Testis (tissue), 2 donors: ENCODE measurements at regions not wholly inside any gene's neighbourhood (a gene's known extent, or its start where the extent isn't known, plus 50 kb on each side); places are given as distances from the start of the nearest gene placed in this dataset.

Experiments
- POLR2A ChIP-seq: fragments of 450-650 bp; IDR thresholded peaks from one replicate; pipeline ENCODE4 v1.6.1; 2017; ENCODE audit warnings: antibody characterized with exemption, mild to moderate bottlenecking, moderate library complexity
- TF ChIP-seq, protein P1 (sequence below), 3 experiments: fragments of 450-650 bp in 2 of 3; fragments of 200-600 bp in 1 of 3; sonication (generic) in 1 of 3; IDR thresholded peaks; one replicate each; pipeline ENCODE4 v1.5.1; 2016 to 2019; ENCODE audit warnings: antibody characterized with exemption in 3 of 3, mild to moderate bottlenecking in 2 of 3, moderate library complexity in 1 of 3

DNA sequence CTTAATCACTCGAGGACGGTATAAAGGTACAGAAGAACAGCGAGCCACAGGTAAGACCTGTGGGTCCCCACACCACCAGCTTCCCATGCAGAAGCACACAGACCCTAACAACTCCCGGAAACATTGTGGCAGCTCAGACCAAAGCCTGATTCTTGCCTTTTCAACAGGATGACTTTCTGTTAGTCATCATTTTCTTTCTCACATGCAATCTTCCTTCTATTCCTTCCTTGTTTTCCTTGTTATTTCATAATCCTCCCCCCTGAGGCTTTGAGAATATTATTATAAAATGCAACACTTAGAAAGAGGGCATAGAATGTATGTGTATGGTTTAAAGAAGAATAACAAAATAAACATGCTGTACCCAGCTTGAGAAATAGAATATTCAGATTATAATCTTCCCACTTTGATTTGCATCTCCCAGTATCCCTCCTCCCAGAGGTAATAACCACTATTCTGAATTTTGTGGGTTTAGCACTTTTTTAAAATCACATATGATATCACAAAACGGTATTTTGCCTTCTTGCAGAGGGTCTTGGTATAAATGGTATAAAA, 100.9 kb downstream of the FHDC1 start:
- TF ChIP-seq, protein P1, sequence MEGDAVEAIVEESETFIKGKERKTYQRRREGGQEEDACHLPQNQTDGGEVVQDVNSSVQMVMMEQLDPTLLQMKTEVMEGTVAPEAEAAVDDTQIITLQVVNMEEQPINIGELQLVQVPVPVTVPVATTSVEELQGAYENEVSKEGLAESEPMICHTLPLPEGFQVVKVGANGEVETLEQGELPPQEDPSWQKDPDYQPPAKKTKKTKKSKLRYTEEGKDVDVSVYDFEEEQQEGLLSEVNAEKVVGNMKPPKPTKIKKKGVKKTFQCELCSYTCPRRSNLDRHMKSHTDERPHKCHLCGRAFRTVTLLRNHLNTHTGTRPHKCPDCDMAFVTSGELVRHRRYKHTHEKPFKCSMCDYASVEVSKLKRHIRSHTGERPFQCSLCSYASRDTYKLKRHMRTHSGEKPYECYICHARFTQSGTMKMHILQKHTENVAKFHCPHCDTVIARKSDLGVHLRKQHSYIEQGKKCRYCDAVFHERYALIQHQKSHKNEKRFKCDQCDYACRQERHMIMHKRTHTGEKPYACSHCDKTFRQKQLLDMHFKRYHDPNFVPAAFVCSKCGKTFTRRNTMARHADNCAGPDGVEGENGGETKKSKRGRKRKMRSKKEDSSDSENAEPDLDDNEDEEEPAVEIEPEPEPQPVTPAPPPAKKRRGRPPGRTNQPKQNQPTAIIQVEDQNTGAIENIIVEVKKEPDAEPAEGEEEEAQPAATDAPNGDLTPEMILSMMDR (IDR thresholded peaks at IDR 0.05): no peak
- no peak for TF ChIP-seq POLR2A
